Mesenchymal stem cell (in vitro differentiated cells and primary cell): ENCODE measurements at regions not wholly inside any gene's neighbourhood (a gene's known extent, or its start where the extent isn't known, plus 50 kb on each side); places are given as distances from the start of the nearest gene placed in this dataset.

Source experiments
- DNase-seq: peaks from one replicate; pipeline ENCODE4 v3.0.0-alpha.2; 2013
- H2AFZ ChIP-seq: one replicate; pipeline ENCODE4 v1.6.1; 2013; ENCODE audit warnings: low read depth, mild to moderate bottlenecking, control low read depth, inconsistent platforms, low read length, moderate library complexity
- H2AK5ac ChIP-seq: 2 replicates; pipeline ENCODE4 v1.6.1; 2013; ENCODE audit warnings: low read length, moderate library complexity, mild to moderate bottlenecking, inconsistent platforms; ENCODE audit not compliant: severe bottlenecking
- H2BK120ac ChIP-seq: one replicate; pipeline ENCODE4 v1.6.1; 2013; ENCODE audit warnings: low read depth, mild to moderate bottlenecking, inconsistent platforms, low read length, moderate library complexity
- H2BK12ac ChIP-seq, 2 experiments: one replicate each; pipeline ENCODE4 v1.6.1; 2013; ENCODE audit warnings: inconsistent platforms in 2 of 2, low read length in 2 of 2, mild to moderate bottlenecking in 2 of 2, moderate library complexity in 2 of 2, control low read depth in 1 of 2
- H2BK15ac ChIP-seq: one replicate; pipeline ENCODE4 v1.6.1; 2013; ENCODE audit warnings: mild to moderate bottlenecking, low read depth, inconsistent platforms; ENCODE audit not compliant: poor library complexity, severe bottlenecking
- H2BK5ac ChIP-seq: 2 replicates; pipeline ENCODE4 v1.6.1; 2013; ENCODE audit warnings: low read depth, mild to moderate bottlenecking, low read length, control low read depth, inconsistent platforms; ENCODE audit not compliant: poor library complexity, severe bottlenecking
- H3K14ac ChIP-seq, 2 experiments: one replicate each; pipeline ENCODE4 v1.6.1; 2013; ENCODE audit warnings: inconsistent platforms in 2 of 2, low read length in 2 of 2, control low read depth in 1 of 2, mild to moderate bottlenecking in 1 of 2, moderate library complexity in 1 of 2
- H3K18ac ChIP-seq, 2 experiments: one replicate each; pipeline ENCODE4 v1.6.1; 2013; ENCODE audit warnings: inconsistent platforms in 2 of 2, low read length in 2 of 2, control low read depth in 1 of 2, low read depth in 1 of 2, mild to moderate bottlenecking in 1 of 2
- H3K23ac ChIP-seq, 2 experiments: one replicate each; pipeline ENCODE4 v1.6.1; 2013; ENCODE audit warnings: inconsistent platforms in 2 of 2, low read length in 2 of 2, mild to moderate bottlenecking in 2 of 2, moderate library complexity in 2 of 2, control low read depth in 1 of 2
- H3K27ac ChIP-seq: 2 replicates; pipeline ENCODE4 v1.5.1; 2013; ENCODE audit warnings: mild to moderate bottlenecking, moderate library complexity, low read length, control low read depth, inconsistent platforms; ENCODE audit not compliant: poor library complexity, severe bottlenecking
- H3K27me3 ChIP-seq, 2 experiments: 2 replicates each; pipeline versions ENCODE4 v1.6.1 to v1.7.0; 2013; ENCODE audit warnings: low read length in 2 of 2, mild to moderate bottlenecking in 2 of 2, moderate library complexity in 2 of 2, control low read depth in 1 of 2, inconsistent platforms in 1 of 2; ENCODE audit not compliant: control insufficient read depth in 1 of 2, insufficient read depth in 1 of 2
- H3K36me3 ChIP-seq, 2 experiments: 2 replicates each; pipeline versions ENCODE4 v1.6.1 to v1.7.0; 2013; ENCODE audit warnings: low read length in 2 of 2, control low read depth in 1 of 2, inconsistent platforms in 1 of 2, low read depth in 1 of 2, mild to moderate bottlenecking in 1 of 2; ENCODE audit not compliant: insufficient read depth in 2 of 2, control insufficient read depth in 1 of 2
- H3K4ac ChIP-seq, 2 experiments: one replicate each; pipeline ENCODE4 v1.6.1; 2013; ENCODE audit warnings: inconsistent platforms in 2 of 2, low read length in 2 of 2, mild to moderate bottlenecking in 2 of 2, moderate library complexity in 2 of 2, control low read depth in 1 of 2, low read depth in 1 of 2
- H3K4me1 ChIP-seq: 2 replicates; pipeline ENCODE4 v1.6.1; 2013; ENCODE audit warnings: low read depth, low read length, control low read depth; ENCODE audit not compliant: control insufficient read depth, insufficient read depth
- H3K4me2 ChIP-seq: 2 replicates; pipeline ENCODE4 v1.6.1; 2013; ENCODE audit warnings: low read length, mild to moderate bottlenecking, inconsistent platforms; ENCODE audit not compliant: poor library complexity, severe bottlenecking
- H3K4me3 ChIP-seq, 2 experiments: 2 replicates each; pipeline versions ENCODE4 v1.5.1 to v1.7.0; 2013; ENCODE audit warnings: low read length in 2 of 2, mild to moderate bottlenecking in 2 of 2, control low read depth in 1 of 2, low read depth in 1 of 2; ENCODE audit not compliant: insufficient read depth in 1 of 2
- H3K79me1 ChIP-seq: replicated peaks from 2 replicates; pipeline ENCODE4 v1.6.1; 2013; ENCODE audit warnings: mild to moderate bottlenecking, control low read depth, low read length, inconsistent platforms; ENCODE audit not compliant: poor library complexity, severe bottlenecking
- H3K9ac ChIP-seq: 2 replicates; pipeline ENCODE4 v1.7.0; 2013; ENCODE audit warnings: mild to moderate bottlenecking, low read length, moderate library complexity
- H3K9me3 ChIP-seq: 2 replicates; pipeline ENCODE4 v1.7.0; 2013; ENCODE audit warnings: mild to moderate bottlenecking, low read length; ENCODE audit not compliant: control insufficient read depth
- H4K8ac ChIP-seq: one replicate; pipeline ENCODE4 v1.6.1; 2013; ENCODE audit warnings: inconsistent platforms, mild to moderate bottlenecking, low read length, moderate library complexity
- H4K91ac ChIP-seq: one replicate; pipeline ENCODE4 v1.6.1; 2013; ENCODE audit warnings: mild to moderate bottlenecking, low read length, inconsistent platforms
- WGBS: methylation state at CpG from one replicate; pipeline ENCODE4 v1.1.7; 2013; ENCODE audit warnings: mixed read lengths; 5-methylcytosine and 5-hydroxymethylcytosine counted together

GRCh38 chr7:8833355-8833754, 399.9 kb downstream of the NXPH1 start:
- Histone ChIP-seq H2BK12ac (no peak overlapping the region), H3K4me1 (no peaks in the 10 kb centered on the region), H2BK15ac (no peak overlapping the region), H3K4ac (no peak overlapping the region), H3K27me3 (no peaks in the 10 kb centered on the region), H2AFZ (no peak overlapping the region), H2BK120ac (no peak overlapping the region), H2BK5ac (no peak overlapping the region), H4K91ac (no peak overlapping the region), H3K9me3 (peaks cover 22% of the 10 kb centered on the region), H3K27ac (no peak overlapping the region), H3K23ac (no peak overlapping the region), H3K14ac (no peak overlapping the region), H3K4me3 (no peak overlapping the region), H3K36me3 (no peaks in the 10 kb centered on the region), H2AK5ac (no peak overlapping the region), H4K8ac (no peak overlapping the region), H3K79me1 (no peaks in the 10 kb centered on the region), H3K9ac (no peak overlapping the region), H3K4me2 (no peak overlapping the region), H3K18ac (no peak overlapping the region)
- DNase-seq: no peak
- WGBS: 90% methylated on average over 5 of the region's 6 CpGs

DNA sequence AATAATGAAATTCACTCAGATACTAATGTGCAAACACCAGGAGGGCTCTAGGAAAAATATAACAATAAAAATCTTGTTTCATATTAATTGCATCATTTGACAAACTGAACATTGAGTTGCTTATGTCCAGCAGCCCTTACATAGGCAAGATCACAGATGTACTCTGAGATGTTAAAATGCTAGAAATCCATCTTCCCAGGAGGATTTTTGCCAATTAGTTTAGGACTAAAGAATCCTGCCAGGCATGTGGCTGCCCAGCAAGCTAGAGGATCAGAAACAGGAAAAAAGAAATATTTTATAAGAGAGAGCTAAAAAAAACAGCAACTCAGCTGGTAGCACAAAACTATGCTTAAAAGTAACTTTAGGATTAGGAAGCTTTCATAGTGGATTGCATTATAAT, 407.8 kb downstream of the NXPH1 start:
- H4K8ac ChIP-seq: no peak overlapping the region
- no peaks in the 10 kb centered on the region for H3K36me3 ChIP-seq
- DNase-seq: no peak
- H3K9ac ChIP-seq: no peak overlapping the region
- no peak overlapping the region for H2BK12ac ChIP-seq
- no peak overlapping the region for H3K27ac ChIP-seq
- no peak overlapping the region for H3K4me3 ChIP-seq
- H3K18ac ChIP-seq: no peak overlapping the region
- H3K79me1 ChIP-seq: no peaks in the 10 kb centered on the region
- no peak overlapping the region for H4K91ac ChIP-seq
- no peaks in the 10 kb centered on the region for H3K4me1 ChIP-seq
- no peak overlapping the region for H2AK5ac ChIP-seq
- no peak overlapping the region for H2BK120ac ChIP-seq
- no peak overlapping the region for H3K14ac ChIP-seq
- H2AFZ ChIP-seq: no peak overlapping the region
- H2BK15ac ChIP-seq: no peak overlapping the region
- no peak overlapping the region for H3K4ac ChIP-seq
- H3K9me3 ChIP-seq: peaks cover 20% of the 10 kb centered on the region
- no peak overlapping the region for H3K23ac ChIP-seq
- no peaks in the 10 kb centered on the region for H3K27me3 ChIP-seq
- no peak overlapping the region for H3K4me2 ChIP-seq
- H2BK5ac ChIP-seq: no peak overlapping the region

DNA sequence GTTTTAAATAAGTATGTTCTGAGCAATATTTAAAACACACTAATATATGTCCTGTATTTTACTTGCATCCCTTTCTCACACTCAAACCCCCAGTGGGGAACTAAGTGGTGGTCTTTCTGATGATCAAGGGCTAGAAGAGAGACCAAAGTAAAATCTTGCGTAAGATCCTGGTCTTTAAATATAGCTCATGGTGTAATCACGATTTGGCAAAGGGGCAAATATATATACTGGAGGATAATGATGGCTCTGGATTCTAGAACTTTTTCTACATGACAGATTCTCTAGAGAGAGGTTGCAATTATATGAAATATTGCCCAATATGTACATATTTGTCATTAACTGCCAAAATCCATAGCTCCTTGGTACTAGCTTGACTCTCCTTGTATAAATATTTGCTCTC, 438.3 kb downstream of the NXPH1 start:
- Histone ChIP-seq H2BK15ac (no peak overlapping the region), H3K4me2 (no peak overlapping the region), H3K9ac (no peak overlapping the region), H2AFZ (no peak overlapping the region), H3K79me1 (no peaks in the 10 kb centered on the region), H3K4me3 (no peak overlapping the region), H3K14ac (no peak overlapping the region), H3K27me3 (no peaks in the 10 kb centered on the region), H2BK5ac (no peak overlapping the region), H2BK12ac (no peak overlapping the region), H3K36me3 (no peaks in the 10 kb centered on the region), H3K18ac (no peak overlapping the region), H2AK5ac (no peak overlapping the region), H3K27ac (no peak overlapping the region), H4K91ac (no peak overlapping the region), H2BK120ac (no peak overlapping the region), H3K23ac (no peak overlapping the region), H3K4ac (no peak overlapping the region), H4K8ac (no peak overlapping the region), H3K4me1 (no peaks in the 10 kb centered on the region), H3K9me3 (peaks cover 29% of the 10 kb centered on the region)
- WGBS: 75% methylated on average over 2 of the region's 2 CpGs
- no peak for DNase-seq

- H2BK15ac ChIP-seq: no peak overlapping the region
- H2BK12ac ChIP-seq: no peak overlapping the region
- no peaks in the 10 kb centered on the region for H3K79me1 ChIP-seq
- DNase-seq: no peak
- no peaks in the 10 kb centered on the region for H3K4me1 ChIP-seq
- H3K18ac ChIP-seq: no peak overlapping the region
- H3K4me2 ChIP-seq: no peak overlapping the region
- no peak overlapping the region for H2AK5ac ChIP-seq
- no peak overlapping the region for H2BK120ac ChIP-seq
- no peaks in the 10 kb centered on the region for H3K36me3 ChIP-seq
- no peaks in the 10 kb centered on the region for H3K27me3 ChIP-seq
- no peak overlapping the region for H3K9ac ChIP-seq
- no peak overlapping the region for H3K23ac ChIP-seq
- 78% methylated on average over 2 of the region's 2 CpGs for WGBS
- no peak overlapping the region for H3K14ac ChIP-seq
- peaks cover 8% of the 10 kb centered on the region for H3K9me3 ChIP-seq
- H4K91ac ChIP-seq: no peak overlapping the region
- no peak overlapping the region for H3K4me3 ChIP-seq
- no peak overlapping the region for H4K8ac ChIP-seq
- H2AFZ ChIP-seq: no peak overlapping the region
- no peak overlapping the region for H3K4ac ChIP-seq
- no peak overlapping the region for H2BK5ac ChIP-seq
- no peak overlapping the region for H3K27ac ChIP-seq
Measured at GRCh38 chr7:8881916-8882315, 448.5 kb downstream of the NXPH1 start.
